SK-N-DZ (cell line): ENCODE measurements at regions not wholly inside any gene's neighbourhood (a gene's known extent, or its start where the extent isn't known, plus 50 kb on each side); places are given as distances from the start of the nearest gene placed in this dataset.

Source experiments
- DNase-seq: peaks from one replicate; pipeline ENCODE4 v3.0.0-alpha.2; 2015; ENCODE audit warnings: low spot score

GRCh38 chr17:71252436-71252835 is 868.4 kb upstream of the SOX9 start:
- DNase-seq: no peak

DNA sequence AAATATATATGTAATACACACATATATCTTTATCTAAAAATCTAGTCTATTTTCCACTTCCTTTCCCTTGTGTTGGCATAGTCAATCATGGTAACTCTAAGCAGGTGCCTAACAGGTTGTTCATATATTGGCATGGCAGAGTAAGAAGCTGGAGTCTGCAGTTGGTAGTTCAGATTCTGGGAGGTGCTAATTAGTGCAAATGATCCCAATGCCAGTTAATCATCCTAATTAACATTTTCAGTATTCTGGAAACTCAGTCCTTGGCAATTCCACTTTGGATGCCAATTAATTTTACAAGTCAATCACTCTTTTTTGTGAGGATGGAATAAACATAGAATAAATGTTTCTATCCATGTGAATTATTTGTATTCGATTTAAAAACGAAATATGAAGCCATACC is 863.7 kb upstream of the SOX9 start:
- no peak for DNase-seq

- DNase-seq: no peak
These were observed 860.4 kb upstream of the SOX9 start for GRCh38 chr17:71260366-71260940.

DNA sequence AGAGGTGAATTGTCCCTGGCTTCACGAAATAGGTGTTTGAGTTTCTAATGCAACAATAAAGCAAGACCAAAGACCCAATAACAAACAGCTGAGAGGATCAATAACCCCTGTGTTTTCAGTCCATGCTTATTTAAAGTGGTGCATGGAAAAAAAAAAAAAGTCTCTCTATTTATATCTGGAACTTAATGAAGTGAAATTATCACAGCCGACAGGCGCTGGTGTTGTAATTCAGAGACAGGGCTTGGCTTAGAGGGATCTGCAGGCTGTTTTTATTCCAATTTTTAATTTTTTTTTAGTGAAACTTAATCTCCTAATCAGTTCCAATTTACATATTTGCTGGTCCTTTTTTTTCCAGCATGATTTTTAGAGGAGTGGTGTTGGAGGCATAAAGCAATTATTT is 858.2 kb upstream of the SOX9 start:
- DNase-seq: no peak

DNA sequence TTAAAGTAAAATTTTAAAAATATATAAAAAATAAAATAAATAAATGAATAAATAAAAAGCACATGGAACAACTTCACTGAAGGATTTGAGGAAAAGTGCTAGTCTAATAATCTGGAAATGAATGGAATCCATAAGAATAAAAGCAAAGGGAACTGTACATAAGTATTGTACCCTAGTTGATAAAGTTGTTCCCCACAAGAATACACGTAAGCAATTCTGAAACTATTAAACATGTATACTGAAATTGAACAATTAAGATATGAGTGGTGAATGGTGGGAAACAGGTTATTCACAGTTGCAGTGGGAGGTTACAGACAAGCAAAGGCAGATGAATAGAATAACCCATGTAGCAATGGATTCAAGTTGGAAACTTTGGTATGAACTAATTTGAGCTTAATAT is 853.2 kb upstream of the SOX9 start:
- DNase-seq: no peak

DNA sequence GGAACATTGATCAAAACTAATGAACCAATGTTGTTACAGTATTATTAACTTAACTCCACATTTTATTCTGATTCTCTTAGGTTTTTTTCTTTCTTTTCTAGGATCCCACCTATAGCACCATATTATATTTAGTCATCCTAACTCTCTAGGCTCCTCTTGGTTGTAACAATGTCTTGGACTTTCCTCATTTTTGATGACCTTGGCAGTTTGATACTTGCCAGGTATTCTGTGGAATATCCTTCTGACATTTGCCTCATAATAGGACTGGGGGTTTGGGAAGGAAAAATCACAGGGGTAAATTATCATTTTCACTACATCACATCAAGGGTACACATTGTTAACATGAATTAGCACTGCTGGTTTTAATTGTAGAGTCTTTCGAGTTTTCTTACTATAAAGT is 851.6 kb upstream of the SOX9 start:
- DNase-seq: no peak

DNA sequence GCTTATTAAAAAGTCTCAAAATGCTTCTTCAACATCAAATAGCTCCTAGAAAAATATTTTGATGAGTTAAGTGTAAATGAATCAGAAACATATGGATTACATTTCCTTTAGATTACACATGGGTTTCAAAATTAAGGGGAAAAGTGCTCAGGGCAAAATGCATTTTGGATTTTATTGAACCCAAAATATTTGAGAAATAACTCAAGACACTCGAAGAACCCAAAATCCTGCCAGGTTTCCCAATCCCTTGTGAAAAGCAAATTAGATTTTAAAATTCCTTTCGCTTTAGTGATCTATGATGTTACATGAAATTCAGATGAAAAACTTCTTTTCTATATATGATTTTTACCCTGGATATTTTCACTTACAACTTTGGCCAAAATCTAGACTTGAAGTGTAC is 847.4 kb upstream of the SOX9 start:
- DNase-seq: no peak

DNA sequence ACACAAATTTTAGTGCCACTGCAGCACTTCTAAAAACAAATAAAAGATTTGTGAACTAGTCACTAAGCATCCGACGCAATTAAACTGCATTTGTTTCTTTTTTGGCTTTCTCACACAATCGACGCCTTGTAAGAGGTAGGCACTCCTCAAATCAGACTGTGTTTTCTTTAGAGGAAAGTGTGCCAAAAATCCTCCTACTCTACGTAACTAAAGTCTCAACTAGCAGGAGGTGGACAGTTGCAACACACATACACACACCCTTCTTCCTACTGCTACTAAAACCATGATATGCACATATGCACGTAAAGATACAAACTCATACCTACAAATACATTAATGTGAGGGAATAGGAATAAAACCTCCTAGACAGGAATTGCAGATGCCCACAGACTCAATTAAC is 844.7 kb upstream of the SOX9 start:
- no peak for DNase-seq

- no peak for DNase-seq
These were observed 837.3 kb upstream of the SOX9 start for GRCh38 chr17:71283486-71283885.

- DNase-seq: no peak
These were observed 836.6 kb upstream of the SOX9 start for GRCh38 chr17:71284032-71284755.

- DNase-seq: no peak
These were observed 834.2 kb upstream of the SOX9 start for GRCh38 chr17:71286625-71287024.

DNA sequence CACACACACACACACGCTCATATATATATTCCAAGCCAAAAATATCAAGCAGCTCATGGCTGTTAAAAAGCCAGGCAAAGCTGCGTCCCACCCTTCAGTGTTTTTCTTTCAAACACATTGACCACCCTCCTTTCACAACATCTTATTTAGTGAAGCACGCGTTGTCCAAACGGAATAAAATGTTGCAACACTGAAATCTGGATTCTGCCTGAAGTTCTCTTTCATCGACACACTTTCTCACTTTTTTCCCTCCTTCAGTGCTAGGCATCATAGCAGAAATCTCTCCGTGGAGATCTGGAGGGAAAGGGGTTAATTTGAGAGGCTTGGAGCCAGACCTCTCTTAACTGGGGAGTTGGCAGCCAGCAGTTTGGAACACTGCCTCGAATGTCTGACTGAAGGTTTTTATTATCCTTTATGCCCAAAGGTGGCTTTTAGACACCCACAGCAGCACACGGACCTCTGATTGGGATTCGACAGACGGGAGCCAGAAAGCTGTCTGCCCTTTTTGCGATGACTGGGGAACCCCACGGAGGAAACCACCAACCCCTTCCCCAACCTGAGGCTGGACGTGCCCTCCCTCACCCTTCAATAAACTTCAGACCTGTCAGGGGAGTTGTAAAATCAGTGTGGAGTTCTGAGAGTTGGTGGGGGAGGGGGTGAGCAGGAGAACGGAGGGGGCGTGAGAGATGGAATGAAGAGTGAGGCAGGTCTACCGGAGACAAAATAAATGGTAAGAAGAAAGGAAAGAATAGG is 833.6 kb upstream of the SOX9 start:
- DNase-seq: no peak

- DNase-seq: no peak
These were observed 828.8 kb upstream of the SOX9 start for GRCh38 chr17:71292006-71292405.

DNA sequence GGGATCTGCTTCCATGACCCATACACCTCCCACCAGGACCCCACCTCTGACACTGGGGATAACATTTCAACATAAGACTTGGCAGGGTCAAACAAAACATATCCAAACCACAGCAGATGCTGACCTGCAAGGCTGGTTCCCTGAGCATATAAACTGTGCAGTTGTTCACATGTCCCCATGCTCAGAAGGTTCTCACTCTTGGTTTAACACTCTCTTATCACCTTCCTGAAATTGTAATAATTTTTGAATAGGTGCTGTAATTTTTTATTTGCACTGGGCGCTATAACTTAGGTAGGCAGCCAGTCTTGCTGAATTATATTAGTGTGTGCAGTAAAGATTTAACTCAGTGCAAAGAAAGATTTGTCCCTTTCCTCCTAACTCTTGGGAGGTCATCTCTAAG is 824.8 kb upstream of the SOX9 start:
- DNase-seq: no peak

- no peak for DNase-seq
These were observed 819.8 kb upstream of the SOX9 start for GRCh38 chr17:71301063-71301462.

DNA sequence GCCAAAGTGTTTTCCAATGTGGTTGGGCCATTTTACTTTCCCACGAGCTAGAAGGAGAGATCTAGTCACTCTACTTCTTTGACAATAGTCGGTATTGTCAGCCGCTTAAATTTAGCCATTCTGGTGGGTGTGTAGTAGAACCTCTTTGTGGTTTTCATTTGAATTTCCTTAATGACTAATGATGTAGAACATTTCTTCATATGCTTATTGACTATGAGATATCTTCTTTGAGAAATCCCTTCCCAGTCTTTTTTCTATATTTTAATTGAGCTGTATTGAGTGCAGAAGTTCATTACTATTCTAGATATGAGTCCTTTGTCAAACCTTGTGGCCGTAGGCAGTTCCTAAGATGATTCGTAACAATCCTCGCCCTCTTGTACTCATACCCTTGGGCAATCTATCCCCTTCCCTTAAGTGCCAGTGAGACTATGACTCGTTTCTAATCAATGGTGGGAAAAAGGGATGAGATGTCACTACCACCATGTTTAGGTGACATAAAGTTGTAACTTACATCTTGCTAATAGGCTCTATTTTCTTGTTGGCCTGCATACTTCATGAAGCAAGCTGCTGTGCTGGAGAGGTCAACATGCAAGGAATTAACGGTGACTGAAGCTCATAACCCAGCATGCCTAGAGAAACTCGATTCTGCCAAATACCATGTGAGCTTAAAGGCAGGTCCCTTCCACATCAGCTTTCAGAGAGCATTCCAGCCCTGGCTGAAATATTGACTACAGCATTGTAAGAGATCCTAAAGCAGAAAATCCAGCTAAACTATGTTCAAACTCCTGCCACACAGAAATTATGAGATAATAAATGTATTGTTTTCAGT is 817.9 kb upstream of the SOX9 start:
- no peak for DNase-seq

DNA sequence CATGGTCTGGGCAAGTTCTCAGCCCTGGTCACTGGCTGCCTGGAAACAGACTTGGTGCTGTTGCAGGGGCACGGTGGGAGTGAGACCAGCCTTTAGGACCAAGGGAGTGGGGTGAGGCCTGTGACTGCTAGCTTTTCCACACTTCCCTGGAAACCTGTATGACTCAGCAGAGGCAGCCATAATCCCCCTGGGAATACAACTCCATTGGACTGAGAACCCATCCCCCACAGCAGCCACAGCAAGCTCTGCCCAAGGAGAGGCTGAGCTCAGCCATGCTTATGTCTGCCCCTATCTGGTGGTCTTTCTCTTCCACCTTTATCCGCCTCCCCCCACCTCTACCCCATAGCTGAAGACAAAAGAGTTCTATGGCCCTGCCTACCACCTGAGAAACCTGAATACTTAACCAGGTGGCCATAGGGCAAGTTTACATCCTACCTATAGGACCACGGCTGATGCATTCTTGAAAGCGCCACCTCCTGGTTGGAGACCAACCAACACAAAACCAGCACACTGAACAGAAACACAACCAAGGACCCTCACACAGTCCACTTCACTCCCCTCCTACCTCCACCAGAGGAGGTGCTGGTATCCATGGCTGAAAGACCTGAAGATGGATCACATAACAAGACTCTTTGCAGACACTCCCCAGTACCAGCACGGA is 816.2 kb upstream of the SOX9 start:
- DNase-seq: no peak

- DNase-seq: no peak
These were observed 807.0 kb upstream of the SOX9 start for GRCh38 chr17:71313866-71314265.

GRCh38 chr17:71315568-71315967 is 805.3 kb upstream of the SOX9 start:
- DNase-seq: no peak

- DNase-seq: no peak
These were observed 804.5 kb upstream of the SOX9 start for GRCh38 chr17:71316176-71316897.
